ENCODE measurements at regions not wholly inside any gene's neighbourhood (a gene's known extent, or its start where the extent isn't known, plus 50 kb on each side); places are given as distances from the start of the nearest gene placed in this dataset.

GRCh38 chr11:26835611-26836010 lies 113.8 kb upstream of the SLC5A12 start:
- intact Hi-C loops (cut with DNase I; ENCODE audit: low total_unique reads): loop anchor here (10.0 kb wide), 1 partner anchor 159 kb away; the partner anchor contains the start of gene FIBIN
- H3K27me3 ChIP-seq: no peaks in the 10 kb centered on the region
- no peak overlapping the region for H3K4me3 ChIP-seq
- DNase-seq: no peak
- H3K4me1 ChIP-seq: peaks cover 0 to 14% (median 4%) of the 10 kb centered on the region in 4 donors
- TF ChIP-seq, protein P1, sequence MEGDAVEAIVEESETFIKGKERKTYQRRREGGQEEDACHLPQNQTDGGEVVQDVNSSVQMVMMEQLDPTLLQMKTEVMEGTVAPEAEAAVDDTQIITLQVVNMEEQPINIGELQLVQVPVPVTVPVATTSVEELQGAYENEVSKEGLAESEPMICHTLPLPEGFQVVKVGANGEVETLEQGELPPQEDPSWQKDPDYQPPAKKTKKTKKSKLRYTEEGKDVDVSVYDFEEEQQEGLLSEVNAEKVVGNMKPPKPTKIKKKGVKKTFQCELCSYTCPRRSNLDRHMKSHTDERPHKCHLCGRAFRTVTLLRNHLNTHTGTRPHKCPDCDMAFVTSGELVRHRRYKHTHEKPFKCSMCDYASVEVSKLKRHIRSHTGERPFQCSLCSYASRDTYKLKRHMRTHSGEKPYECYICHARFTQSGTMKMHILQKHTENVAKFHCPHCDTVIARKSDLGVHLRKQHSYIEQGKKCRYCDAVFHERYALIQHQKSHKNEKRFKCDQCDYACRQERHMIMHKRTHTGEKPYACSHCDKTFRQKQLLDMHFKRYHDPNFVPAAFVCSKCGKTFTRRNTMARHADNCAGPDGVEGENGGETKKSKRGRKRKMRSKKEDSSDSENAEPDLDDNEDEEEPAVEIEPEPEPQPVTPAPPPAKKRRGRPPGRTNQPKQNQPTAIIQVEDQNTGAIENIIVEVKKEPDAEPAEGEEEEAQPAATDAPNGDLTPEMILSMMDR (IDR thresholded peaks at IDR 0.05): no peak
- no peak overlapping the region for H3K27ac ChIP-seq
- H3K36me3 ChIP-seq: no peaks in the 10 kb centered on the region
- H3K9me3 ChIP-seq: no peaks in the 10 kb centered on the region

GRCh38 chr11:26837154-26837553 lies 115.3 kb upstream of the SLC5A12 start:
- TF ChIP-seq, protein P1 (IDR thresholded peaks at IDR 0.05): no peak
- Histone ChIP-seq H3K4me3 (no peak overlapping the region), H3K27me3 (no peaks in the 10 kb centered on the region), H3K36me3 (no peaks in the 10 kb centered on the region), H3K27ac (no peak overlapping the region), H3K4me1 (peaks cover 0 to 23% (median 12%) of the 10 kb centered on the region in 4 donors), H3K9me3 (no peaks in the 10 kb centered on the region)
- no peak for DNase-seq
- intact Hi-C loops (cut with DNase I; ENCODE audit: low total_unique reads): loop anchor here (10.0 kb wide), 1 partner anchor 158 kb away; the partner anchor contains the start of gene FIBIN

GRCh38 chr11:26839911-26840698 lies 118.2 kb upstream of the SLC5A12 start:
- H3K4me1 ChIP-seq: peaks cover 0 to 53% (median 33%) of the 10 kb centered on the region in 4 donors
- H3K4me3 ChIP-seq: no peak overlapping the region
- H3K27me3 ChIP-seq: no peaks in the 10 kb centered on the region
- H3K9me3 ChIP-seq: no peaks in the 10 kb centered on the region
- intact Hi-C loops (cut with DNase I; ENCODE audit: low total_unique reads): loop anchor here (10.0 kb wide), 1 partner anchor 155 kb away; the partner anchor contains the start of gene FIBIN
- DNase-seq: no peak
- TF ChIP-seq, protein P1 (IDR thresholded peaks at IDR 0.05): no peak
- peak overlapping the region; percentile 75 to 84 for H3K27ac ChIP-seq
- H3K36me3 ChIP-seq: no peaks in the 10 kb centered on the region

GRCh38 chr11:26841818-26842473 lies 120.1 kb upstream of the SLC5A12 start:
- intact Hi-C loops (cut with DNase I; ENCODE audit: low total_unique reads): no loop called here
- no peaks in the 10 kb centered on the region for H3K9me3 ChIP-seq
- no peak for DNase-seq
- peak overlapping the region; percentile 75 to 84 for H3K27ac ChIP-seq
- TF ChIP-seq, protein P1 (IDR thresholded peaks at IDR 0.05): no peak
- H3K4me3 ChIP-seq: no peak overlapping the region
- H3K27me3 ChIP-seq: no peaks in the 10 kb centered on the region
- peaks cover 0 to 71% (median 33%) of the 10 kb centered on the region in 4 donors for H3K4me1 ChIP-seq
- no peaks in the 10 kb centered on the region for H3K36me3 ChIP-seq

GRCh38 chr11:26842478-26843282 lies 120.8 kb upstream of the SLC5A12 start:
- H3K36me3 ChIP-seq: no peaks in the 10 kb centered on the region
- H3K9me3 ChIP-seq: no peaks in the 10 kb centered on the region
- TF ChIP-seq, protein P1 (IDR thresholded peaks at IDR 0.05): no peak
- DNase-seq: peak in 1 of 2 donors; percentile 51
- no peak overlapping the region for H3K4me3 ChIP-seq
- H3K4me1 ChIP-seq: peaks cover 0 to 78% (median 38%) of the 10 kb centered on the region in 4 donors
- H3K27me3 ChIP-seq: no peaks in the 10 kb centered on the region
- H3K27ac ChIP-seq: peak overlapping the region; percentile 75 to 84
- intact Hi-C loops (cut with DNase I; ENCODE audit: low total_unique reads): no loop called here
